IMR-90 (cell line): ENCODE measurements at regions not wholly inside any gene's neighbourhood (a gene's known extent, or its start where the extent isn't known, plus 50 kb on each side); places are given as distances from the start of the nearest gene placed in this dataset.
"Not testable (repeated sequence)": the region's sequence is repeated elsewhere in the genome, so short reads cannot be mapped to it uniquely, and the experiment has no call there.

Experiments used
- ATAC-seq: fragments of 200-7000 bp; cut with Tn5 transposase; 2 replicates; pipeline ENCODE4 v1.9.1; 2020; ENCODE audit warnings: low read depth, mild to moderate bottlenecking, moderate library complexity
- BruUV-seq: library from RNA; stranded (reverse); fragments of 400-500 nt; replicated peaks from 2 replicates; lab custom pipeline; 2021; lab: Mats Ljungman, UMichigan
- CTCF ChIA-PET: fragments of 300-600 bp; formaldehyde crosslinking; extraction: SDS; loops from one replicate; lab custom pipeline; 2021; ENCODE audit warnings: antibody characterized with exemption; lab: Yijun Ruan, JAX
- POLR2A ChIA-PET: fragments of 300-600 bp; sonication (Branson Sonifier 250); formaldehyde crosslinking; loops from one replicate; lab custom pipeline; 2022; ENCODE audit warnings: antibody characterized with exemption; ENCODE audit not compliant: unreplicated experiment; lab: Charles Lee
- DNase-seq: peaks from one replicate; pipeline ENCODE4 v3.0.0; 2013
- H2AFZ ChIP-seq: replicated peaks from 2 replicates; pipeline ENCODE3; 2013; ENCODE audit warnings: low read length, mild to moderate bottlenecking; ENCODE audit not compliant: poor library complexity
- H2AK5ac ChIP-seq: 2 replicates; pipeline ENCODE4 v1.6.1; 2013; ENCODE audit warnings: low read depth, low read length, inconsistent platforms
- H2AK9ac ChIP-seq: replicated peaks from 2 replicates; pipeline ENCODE3; 2013; ENCODE audit warnings: mild to moderate bottlenecking, low read depth, low read length, moderate library complexity; ENCODE audit not compliant: poor library complexity
- H2BK120ac ChIP-seq: 2 replicates; pipeline ENCODE4 v1.6.1; 2013; ENCODE audit warnings: low read depth, low read length, inconsistent platforms
- H2BK15ac ChIP-seq: 3 replicates; pipeline ENCODE4 v1.6.1; 2013; ENCODE audit warnings: low read depth, low read length, inconsistent platforms
- H2BK20ac ChIP-seq: 2 replicates; pipeline ENCODE4 v1.6.1; 2013; ENCODE audit warnings: low read depth, mild to moderate bottlenecking, inconsistent platforms, low read length, moderate library complexity
- H2BK5ac ChIP-seq: 2 replicates; pipeline ENCODE4 v1.6.1; 2013; ENCODE audit warnings: mild to moderate bottlenecking, low read depth, low read length, inconsistent platforms; ENCODE audit not compliant: poor library complexity, severe bottlenecking
- H3K14ac ChIP-seq: replicated peaks from 2 replicates; pipeline ENCODE4 v1.6.1; 2013; ENCODE audit warnings: low read depth, low read length, inconsistent platforms
- H3K18ac ChIP-seq: 2 replicates; pipeline ENCODE4 v1.6.1; 2013; ENCODE audit warnings: low read depth, low read length, control low read depth
- H3K23ac ChIP-seq: 2 replicates; pipeline ENCODE4 v1.6.1; 2013; ENCODE audit warnings: low read depth, low read length, inconsistent platforms
- H3K27ac ChIP-seq: 2 replicates; pipeline ENCODE4 v1.5.1; 2013; ENCODE audit warnings: mild to moderate bottlenecking, control low read depth, low read length; ENCODE audit not compliant: insufficient read depth
- H3K27me3 ChIP-seq: 2 replicates; pipeline ENCODE4 v1.6.1; 2013; ENCODE audit warnings: low read length; ENCODE audit not compliant: control insufficient read depth, insufficient read depth
- H3K36me3 ChIP-seq: 2 replicates; pipeline ENCODE4 v1.6.1; 2013; ENCODE audit warnings: low read length, mixed read lengths; ENCODE audit not compliant: control insufficient read depth, insufficient read depth
- H3K4ac ChIP-seq: 2 replicates; pipeline ENCODE4 v1.6.1; 2013; ENCODE audit warnings: low read depth, low read length, inconsistent platforms
- H3K4me1 ChIP-seq: 2 replicates; pipeline ENCODE4 v1.6.1; 2013; ENCODE audit warnings: low read length, mixed read lengths; ENCODE audit not compliant: control insufficient read depth, insufficient read depth
- H3K4me2 ChIP-seq: 2 replicates; pipeline ENCODE4 v1.6.1; 2013; ENCODE audit warnings: low read depth, mild to moderate bottlenecking, control low read depth, low read length, moderate library complexity
- H3K4me3 ChIP-seq: 2 replicates; pipeline ENCODE4 v1.5.1; 2013; ENCODE audit warnings: low read depth, mild to moderate bottlenecking, control low read depth, low read length, moderate library complexity; ENCODE audit not compliant: insufficient read depth
- H3K56ac ChIP-seq: 2 replicates; pipeline ENCODE4 v1.6.1; 2013; ENCODE audit warnings: low read length, inconsistent platforms; ENCODE audit not compliant: insufficient read depth; ENCODE audit errors: extremely low read depth
- H3K79me1 ChIP-seq, 2 experiments: 2 replicates each; pipeline ENCODE4 v1.6.1; 2013; ENCODE audit warnings: low read length in 2 of 2, inconsistent platforms in 1 of 2, low read depth in 1 of 2
- H3K9ac ChIP-seq: 2 replicates; pipeline ENCODE4 v1.6.1; 2013; ENCODE audit warnings: low read depth, low read length, control low read depth
- H3K9me1 ChIP-seq: 2 replicates; pipeline ENCODE4 v1.6.1; 2013; ENCODE audit warnings: low read length, inconsistent platforms; ENCODE audit not compliant: insufficient read depth
- H3K9me3 ChIP-seq: 2 replicates; pipeline ENCODE4 v1.6.1; 2013; ENCODE audit warnings: low read length; ENCODE audit not compliant: control insufficient read depth, insufficient read depth
- H4K20me1 ChIP-seq: 2 replicates; pipeline ENCODE4 v1.6.1; 2013; ENCODE audit warnings: low read length, inconsistent platforms; ENCODE audit not compliant: insufficient read depth
- H4K5ac ChIP-seq: 2 replicates; pipeline ENCODE4 v1.6.1; 2013; ENCODE audit warnings: mild to moderate bottlenecking, low read depth, low read length, control low read depth
- H4K8ac ChIP-seq, 2 experiments: 2 replicates each; pipeline ENCODE4 v1.6.1; 2013; ENCODE audit warnings: low read depth in 2 of 2, low read length in 2 of 2, control low read depth in 1 of 2, inconsistent platforms in 1 of 2
- H4K91ac ChIP-seq: 2 replicates; pipeline ENCODE4 v1.6.1; 2013; ENCODE audit warnings: low read depth, low read length, inconsistent platforms; ENCODE audit not compliant: insufficient read depth
- ELK1 ChIP-seq: fragments of 150-350 bp; IDR thresholded peaks from 2 replicates; pipeline ENCODE4 v1.6.1; 2016; ENCODE audit warnings: low read depth, mild to moderate bottlenecking, low read length, moderate library complexity, borderline replicate concordance
- FOS ChIP-seq: fragments of 150-350 bp; IDR thresholded peaks from 2 replicates; pipeline ENCODE4 v1.6.1; 2016; ENCODE audit warnings: low read depth, low read length
- MXI1 ChIP-seq: IDR thresholded peaks from 2 replicates; pipeline ENCODE4 v1.6.1; 2012; ENCODE audit warnings: low read depth, mild to moderate bottlenecking, low read length, moderate library complexity, borderline replicate concordance
- WGBS, 2 experiments: methylation state at CpG; one replicate each; pipeline versions ENCODE4 v1.1.5 to v1.1.7; 2013; ENCODE audit warnings: missing lambda C conversion rate in 2 of 2; ENCODE audit not compliant: insufficient read length in 1 of 2; ENCODE audit errors: extremely low coverage in 2 of 2; 5-methylcytosine and 5-hydroxymethylcytosine counted together
- dilution Hi-C: fragments of 300-500 bp; cut with HindIII; formaldehyde crosslinking; loops from one replicate; pipeline ENCODE4 v1.14.3; 2018; ENCODE audit warnings: low sequenced_read_pairs; ENCODE audit not compliant: unreplicated experiment
- in situ Hi-C: fragments of 300-500 bp; cut with MboI; formaldehyde crosslinking; loops from 3 replicates; pipeline ENCODE4 v1.14.3; 2019; ENCODE audit warnings: low sequenced_read_pairs, inconsistent platforms, mixed read lengths
- intact Hi-C: fragments of 100-400 bp; cut with micrococcal nuclease; formaldehyde crosslinking; loops from 2 replicates; pipeline ENCODE4 v1.10.0; 2022

- H4K8ac ChIP-seq: no peak overlapping the region
- no peak overlapping the region for H3K23ac ChIP-seq
- no peaks in the 10 kb centered on the region for H3K9me1 ChIP-seq
- no peaks in the 10 kb centered on the region for H3K4me1 ChIP-seq
- in situ Hi-C loops (no loop called here), dilution Hi-C loops (no loop called here), intact Hi-C loops (no loop called here)
- no peak overlapping the region for H3K9ac ChIP-seq
- no peak for DNase-seq
- no peak overlapping the region for H2AFZ ChIP-seq
- no peaks in the 10 kb centered on the region; the same call in 1 of the 2 replicates for H3K27me3 ChIP-seq
- no peak overlapping the region for H2BK20ac ChIP-seq
- H4K20me1 ChIP-seq: no peaks in the 10 kb centered on the region
- no peak overlapping the region for H2BK15ac ChIP-seq
- H4K91ac ChIP-seq: no peak overlapping the region
- CTCF ChIA-PET: interaction anchor here (0.8 kb wide), 1 partner anchor 156 kb away, joined by 6 read pairs; no protein-coding TSS in a partner anchor
- no TSS peak for BruUV-seq
- no peak overlapping the region for H3K4ac ChIP-seq
- H3K27ac ChIP-seq: no peak overlapping the region
- no peak overlapping the region for H2BK5ac ChIP-seq
- H3K4me2 ChIP-seq: no peak overlapping the region
- no peak overlapping the region for H3K18ac ChIP-seq
- H3K79me1 ChIP-seq: no peaks in the 10 kb centered on the region
- no peak overlapping the region for H3K56ac ChIP-seq
- H4K5ac ChIP-seq: no peak overlapping the region
- H2BK120ac ChIP-seq: no peak overlapping the region
- no CpG with 5 or more reads among the region's 3 CpGs for WGBS, 2 experiments
- no peak overlapping the region for H2AK9ac ChIP-seq
- no peak overlapping the region for H3K4me3 ChIP-seq
- no peaks in the 10 kb centered on the region for H3K9me3 ChIP-seq
- ATAC-seq: no peak
- TF ChIP-seq FOS (no peak), MXI1 (no peak), ELK1 (no peak)
- H3K14ac ChIP-seq: no peak overlapping the region
- POLR2A ChIA-PET: no interaction called here
- H2AK5ac ChIP-seq: no peak overlapping the region
- no peaks in the 10 kb centered on the region for H3K36me3 ChIP-seq
Measured at GRCh38 chr5:167857321-167857720, 434.1 kb upstream of the WWC1 start.

- H3K4me3 ChIP-seq, H3K4ac ChIP-seq, H3K4me2 ChIP-seq, H3K14ac ChIP-seq, H3K27ac ChIP-seq, H3K9me3 ChIP-seq, H2AK9ac ChIP-seq, H3K56ac ChIP-seq, dilution Hi-C loops, CTCF ChIA-PET, H3K27me3 ChIP-seq, H3K9ac ChIP-seq, H2BK5ac ChIP-seq, BruUV-seq, H3K4me1 ChIP-seq, ATAC-seq, H2AFZ ChIP-seq, H4K5ac ChIP-seq, H2AK5ac ChIP-seq, POLR2A ChIA-PET, H2BK15ac ChIP-seq, H4K91ac ChIP-seq, H2BK20ac ChIP-seq, H3K18ac ChIP-seq, H2BK120ac ChIP-seq, H3K79me1 ChIP-seq, H3K23ac ChIP-seq, in situ Hi-C loops, DNase-seq, H3K9me1 ChIP-seq, H3K36me3 ChIP-seq, intact Hi-C loops, H4K20me1 ChIP-seq, H4K8ac ChIP-seq: not testable (repeated sequence)
- WGBS, 2 experiments: no CpG with 5 or more reads among the region's 50 CpGs
Measured at GRCh38 chr5:167858186-167858855, 433.1 kb upstream of the WWC1 start.
